Ectodermal cell (in vitro differentiated cells): ENCODE measurements at regions not wholly inside any gene's neighbourhood (a gene's known extent, or its start where the extent isn't known, plus 50 kb on each side); places are given as distances from the start of the nearest gene placed in this dataset.
"Not testable (repeated sequence)": the region's sequence is repeated elsewhere in the genome, so short reads cannot be mapped to it uniquely, and the experiment has no call there.

ENCODE experiments used
- H3K27ac ChIP-seq: 2 replicates; pipeline ENCODE4 v1.7.0; 2013; ENCODE audit warnings: mild to moderate bottlenecking, low read depth, low read length; ENCODE audit not compliant: insufficient read depth, poor library complexity, severe bottlenecking
- H3K27me3 ChIP-seq: 2 replicates; pipeline ENCODE4 v1.7.0; 2013; ENCODE audit warnings: mild to moderate bottlenecking, low read length; ENCODE audit not compliant: insufficient read depth, control insufficient read depth, poor library complexity, severe bottlenecking
- H3K36me3 ChIP-seq: one replicate; pipeline ENCODE4 v1.7.0; 2013; ENCODE audit warnings: low read length; ENCODE audit not compliant: control insufficient read depth, insufficient read depth
- H3K4me1 ChIP-seq: one replicate; pipeline ENCODE4 v1.7.0; 2013; ENCODE audit warnings: low read length; ENCODE audit not compliant: control insufficient read depth, insufficient read depth
- H3K4me3 ChIP-seq: 2 replicates; pipeline ENCODE4 v1.7.0; 2013; ENCODE audit warnings: low read depth, low read length, control low read depth; ENCODE audit not compliant: insufficient read depth
- H3K9me3 ChIP-seq: 2 replicates; pipeline ENCODE4 v1.7.0; 2013; ENCODE audit warnings: mild to moderate bottlenecking, low read length, moderate library complexity; ENCODE audit not compliant: control insufficient read depth
- WGBS, 2 experiments: methylation state at CpG; one replicate each; pipeline ENCODE4 v1.1.7; 2013; ENCODE audit warnings: missing lambda C conversion rate in 2 of 2; 5-methylcytosine and 5-hydroxymethylcytosine counted together

DNA sequence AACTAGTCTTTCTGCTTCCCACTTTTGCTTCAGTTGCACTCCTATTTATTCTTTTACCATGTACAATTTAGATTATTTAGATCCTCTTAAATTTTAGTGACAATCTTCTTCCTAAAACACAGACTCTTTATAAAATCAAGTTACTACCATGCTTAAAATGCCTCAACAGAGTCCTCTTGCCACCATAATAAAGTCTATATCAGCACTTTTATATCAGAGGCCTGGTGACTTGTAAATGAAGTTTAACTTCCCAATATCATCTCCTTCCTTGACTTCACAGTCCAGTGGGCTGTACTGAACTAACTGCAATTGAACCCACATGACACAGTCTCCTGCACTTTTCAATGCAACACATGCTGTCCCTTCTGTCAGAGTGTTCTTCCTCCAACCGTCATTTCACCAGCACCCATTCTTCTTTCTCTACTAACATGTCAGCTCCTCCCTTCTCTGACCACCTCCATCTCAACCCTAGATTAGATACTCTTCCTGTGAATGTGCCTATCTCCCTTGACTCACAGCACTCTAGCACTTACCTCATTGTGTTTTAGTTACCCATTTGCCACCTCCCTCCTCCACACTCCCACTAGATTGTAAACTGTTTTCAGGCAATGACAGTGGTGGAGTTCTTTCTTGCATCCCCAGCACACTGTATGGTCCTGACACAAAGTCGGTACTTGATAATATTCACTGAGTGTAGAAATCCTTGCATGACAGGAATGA, 414.9 kb downstream of the SATB2 start:
- H3K27me3 ChIP-seq = no peaks in the 10 kb centered on the region
- H3K27ac ChIP-seq = no peak overlapping the region
- no peaks in the 10 kb centered on the region for H3K36me3 ChIP-seq
- no peak overlapping the region for H3K4me3 ChIP-seq
- H3K9me3 ChIP-seq = no peaks in the 10 kb centered on the region
- WGBS, 2 experiments = 91 to 99% methylated on average over 2 of the region's 2 CpGs
- no peaks in the 10 kb centered on the region for H3K4me1 ChIP-seq

GRCh38 chr2:199040522-199040921, 417.2 kb downstream of the SATB2 start:
- WGBS, 2 experiments = 47 to 52% methylated on average over 2 of the region's 2 CpGs
- Histone ChIP-seq H3K27ac (no peak overlapping the region), H3K9me3 (no peaks in the 10 kb centered on the region), H3K4me3 (no peak overlapping the region), H3K4me1 (no peaks in the 10 kb centered on the region), H3K36me3 (no peaks in the 10 kb centered on the region), H3K27me3 (no peaks in the 10 kb centered on the region)

DNA sequence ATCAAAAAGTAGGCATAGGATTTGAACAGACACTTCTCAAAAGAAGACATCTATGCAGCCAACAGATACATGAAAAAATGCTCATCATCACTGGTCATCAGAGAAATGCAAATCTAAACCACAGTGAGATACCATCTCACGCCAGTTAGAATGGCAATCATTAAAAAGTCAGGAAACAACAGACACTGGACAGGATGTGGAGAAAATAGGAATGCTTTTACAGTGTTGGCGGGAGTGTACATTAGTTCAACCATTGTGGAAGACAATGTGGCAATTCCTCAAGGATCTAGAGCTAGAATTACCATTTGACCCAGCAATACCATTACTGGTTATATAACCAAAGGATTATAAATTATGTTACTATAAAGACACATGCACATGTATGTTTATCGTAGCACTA, 424.0 kb downstream of the SATB2 start:
- H3K9me3 ChIP-seq, H3K27me3 ChIP-seq, H3K27ac ChIP-seq, H3K36me3 ChIP-seq, H3K4me3 ChIP-seq, H3K4me1 ChIP-seq: not testable (repeated sequence)
- WGBS, 2 experiments = 87 to 97% methylated on average over 3 of the region's 3 CpGs

- H3K36me3 ChIP-seq = no peaks in the 10 kb centered on the region
- H3K4me3 ChIP-seq = no peak overlapping the region
- H3K4me1 ChIP-seq = peaks cover 5% of the 10 kb centered on the region
- no peaks in the 10 kb centered on the region for H3K27me3 ChIP-seq
- no peaks in the 10 kb centered on the region for H3K9me3 ChIP-seq
- H3K27ac ChIP-seq = no peak overlapping the region
- WGBS, 2 experiments = 91 to 92% methylated on average over 3 of the region's 3 CpGs
Measured at GRCh38 chr2:199025146-199025545, 432.6 kb downstream of the SATB2 start.

- Histone ChIP-seq H3K9me3 (no peaks in the 10 kb centered on the region), H3K36me3 (no peaks in the 10 kb centered on the region), H3K27ac (no peak overlapping the region), H3K27me3 (no peaks in the 10 kb centered on the region), H3K4me3 (no peak overlapping the region), H3K4me1 (peaks cover 5% of the 10 kb centered on the region)
Measured at GRCh38 chr2:199024224-199024623, 433.5 kb downstream of the SATB2 start.

GRCh38 chr2:199019898-199020507, 437.7 kb downstream of the SATB2 start:
- Histone ChIP-seq H3K27ac (no peak overlapping the region), H3K27me3 (no peaks in the 10 kb centered on the region), H3K9me3 (no peaks in the 10 kb centered on the region), H3K4me3 (no peak overlapping the region), H3K4me1 (peaks cover under 1% of the 10 kb centered on the region), H3K36me3 (no peaks in the 10 kb centered on the region)
- WGBS, 2 experiments = 69 to 79% methylated on average over 4 of the region's 4 CpGs

DNA sequence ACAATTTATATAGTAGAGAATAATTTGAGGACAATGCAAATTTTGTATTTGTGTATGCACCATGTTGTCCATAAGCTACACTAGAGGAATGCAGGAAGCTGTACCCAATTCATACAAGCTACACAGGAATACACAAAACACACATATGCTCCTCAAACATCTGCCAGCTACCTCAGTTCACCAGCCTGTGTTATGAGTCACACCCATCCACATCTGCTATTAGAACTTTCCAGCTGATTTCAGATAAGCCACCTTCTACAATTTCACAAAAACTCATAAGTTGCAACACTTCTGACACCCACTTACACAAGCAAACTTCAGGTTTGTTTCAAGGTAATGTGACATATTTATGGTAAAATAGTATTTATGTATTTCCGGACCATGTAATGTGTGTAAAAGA, 438.9 kb downstream of the SATB2 start:
- H3K4me1 ChIP-seq = no peaks in the 10 kb centered on the region
- no peaks in the 10 kb centered on the region for H3K9me3 ChIP-seq
- H3K27me3 ChIP-seq = no peaks in the 10 kb centered on the region
- no peaks in the 10 kb centered on the region for H3K36me3 ChIP-seq
- WGBS, 2 experiments = 0% methylated on average over 1 of the region's 1 CpG; no CpG with 5 or more reads in 1 of the 2 experiments
- H3K27ac ChIP-seq = no peak overlapping the region
- H3K4me3 ChIP-seq = no peak overlapping the region

DNA sequence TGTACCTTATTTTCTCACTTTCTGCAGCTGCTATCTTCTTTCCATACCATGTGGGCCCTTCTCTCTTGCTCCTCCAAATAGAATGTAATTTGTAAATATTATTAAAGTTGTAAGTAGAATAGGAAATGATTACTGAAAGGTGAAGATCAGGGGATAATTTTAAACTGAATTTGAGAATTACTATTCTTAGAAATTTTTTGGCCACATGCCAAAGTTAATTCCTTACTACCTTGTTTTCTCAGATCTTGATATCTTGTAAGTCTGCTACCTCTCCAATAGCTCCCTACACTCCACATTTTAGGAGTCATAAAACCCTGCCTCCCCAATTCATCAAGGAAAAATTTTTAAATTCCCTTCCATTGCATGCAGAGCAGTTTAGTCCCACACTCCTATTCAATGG, 442.7 kb downstream of the SATB2 start:
- Histone ChIP-seq H3K4me1 (no peaks in the 10 kb centered on the region), H3K9me3 (no peaks in the 10 kb centered on the region), H3K27me3 (no peaks in the 10 kb centered on the region), H3K36me3 (no peaks in the 10 kb centered on the region), H3K4me3 (no peak overlapping the region), H3K27ac (no peak overlapping the region)

DNA sequence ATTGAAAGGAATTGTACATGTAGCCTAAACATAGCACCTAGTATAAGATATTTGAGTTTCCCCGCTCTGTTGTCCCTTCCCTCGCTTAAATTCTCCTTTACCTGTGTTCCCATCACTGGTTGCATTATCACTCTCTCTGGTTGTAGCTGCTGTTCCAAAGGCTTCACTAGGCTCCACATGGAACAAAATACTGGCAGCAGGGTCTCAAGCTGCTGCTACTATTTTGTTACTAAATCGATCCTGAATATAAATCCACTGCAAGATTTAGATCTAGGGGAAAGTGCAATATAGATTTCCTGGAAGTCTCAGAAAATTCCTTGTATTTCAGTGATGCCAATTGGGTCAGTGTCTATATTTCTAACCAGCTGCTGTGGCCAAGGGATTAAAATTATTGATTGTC, 443.5 kb downstream of the SATB2 start:
- Histone ChIP-seq H3K27ac (no peak overlapping the region), H3K4me1 (no peaks in the 10 kb centered on the region), H3K9me3 (no peaks in the 10 kb centered on the region), H3K36me3 (no peaks in the 10 kb centered on the region), H3K27me3 (no peaks in the 10 kb centered on the region), H3K4me3 (no peak overlapping the region)
- WGBS, 2 experiments = 94 to 96% methylated on average over 3 of the region's 3 CpGs

DNA sequence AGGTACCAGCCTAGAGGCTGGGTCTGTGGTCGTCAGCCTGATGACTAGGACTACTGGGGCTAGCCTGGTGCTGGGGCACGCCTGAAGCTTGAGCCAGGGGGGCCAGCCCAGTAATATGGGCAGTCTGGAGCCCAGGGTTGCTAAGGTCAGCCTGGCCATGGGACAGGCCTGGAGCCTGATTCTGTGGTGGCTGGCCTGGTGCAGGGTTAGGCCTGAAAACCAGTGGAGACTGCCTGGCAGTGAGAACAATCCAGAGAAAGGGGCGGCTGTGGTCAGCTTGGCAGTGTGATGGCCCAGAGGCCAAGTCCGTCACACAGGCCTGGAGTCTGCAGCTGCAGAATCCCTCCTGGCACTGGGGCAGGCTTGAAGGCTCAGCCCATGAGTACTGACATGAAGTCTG, 445.8 kb downstream of the SATB2 start:
- WGBS, 2 experiments = 71 to 72% methylated on average over 4 of the region's 4 CpGs
- Histone ChIP-seq H3K36me3 (no peaks in the 10 kb centered on the region), H3K4me3 (no peak overlapping the region), H3K27me3 (no peaks in the 10 kb centered on the region), H3K4me1 (no peaks in the 10 kb centered on the region), H3K27ac (no peak overlapping the region), H3K9me3 (no peaks in the 10 kb centered on the region)
